ENCODE measurements at regions not wholly inside any gene's neighbourhood (a gene's known extent, or its start where the extent isn't known, plus 50 kb on each side); places are given as distances from the start of the nearest gene placed in this dataset.

DNA sequence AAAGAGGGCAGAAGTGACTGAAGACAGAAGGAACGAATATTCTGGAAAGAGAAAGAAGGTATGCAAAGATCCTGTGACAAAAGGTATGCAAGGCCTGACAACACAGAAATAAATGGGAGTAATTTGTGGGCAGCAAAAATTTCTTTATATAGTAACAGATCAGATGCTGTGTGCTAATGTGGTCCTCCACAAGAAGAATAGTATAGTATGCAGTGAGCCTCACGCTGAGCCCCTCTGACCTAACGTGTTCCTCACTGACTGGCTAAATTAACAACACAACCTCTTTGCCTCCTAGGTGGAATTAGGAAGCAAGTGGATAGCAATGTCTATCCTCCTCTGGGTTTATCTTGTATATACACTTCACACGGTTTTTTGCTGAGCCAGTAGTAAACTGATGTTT lies 143.1 kb upstream of the SESN3 start:
- no peaks in the 10 kb centered on the region for H3K36me3 ChIP-seq (ENCODE audit: control insufficient read depth, insufficient read depth, low read length)
- TF ChIP-seq, protein P1, sequence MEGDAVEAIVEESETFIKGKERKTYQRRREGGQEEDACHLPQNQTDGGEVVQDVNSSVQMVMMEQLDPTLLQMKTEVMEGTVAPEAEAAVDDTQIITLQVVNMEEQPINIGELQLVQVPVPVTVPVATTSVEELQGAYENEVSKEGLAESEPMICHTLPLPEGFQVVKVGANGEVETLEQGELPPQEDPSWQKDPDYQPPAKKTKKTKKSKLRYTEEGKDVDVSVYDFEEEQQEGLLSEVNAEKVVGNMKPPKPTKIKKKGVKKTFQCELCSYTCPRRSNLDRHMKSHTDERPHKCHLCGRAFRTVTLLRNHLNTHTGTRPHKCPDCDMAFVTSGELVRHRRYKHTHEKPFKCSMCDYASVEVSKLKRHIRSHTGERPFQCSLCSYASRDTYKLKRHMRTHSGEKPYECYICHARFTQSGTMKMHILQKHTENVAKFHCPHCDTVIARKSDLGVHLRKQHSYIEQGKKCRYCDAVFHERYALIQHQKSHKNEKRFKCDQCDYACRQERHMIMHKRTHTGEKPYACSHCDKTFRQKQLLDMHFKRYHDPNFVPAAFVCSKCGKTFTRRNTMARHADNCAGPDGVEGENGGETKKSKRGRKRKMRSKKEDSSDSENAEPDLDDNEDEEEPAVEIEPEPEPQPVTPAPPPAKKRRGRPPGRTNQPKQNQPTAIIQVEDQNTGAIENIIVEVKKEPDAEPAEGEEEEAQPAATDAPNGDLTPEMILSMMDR (IDR thresholded peaks at IDR 0.05; ENCODE audit: insufficient read depth, low read length, poor library complexity, severe bottlenecking) = no peak
- H3K4me3 ChIP-seq (replicated peaks; ENCODE audit: low read depth, low read length) = no peak overlapping the region
- no peaks in the 10 kb centered on the region; the same call in 1 of the 2 replicates for H3K27me3 ChIP-seq (replicated peaks; ENCODE audit: control insufficient read depth, insufficient read depth, low read length)
- no peak for DNase-seq (ENCODE audit: extremely low read depth, insufficient read length)

DNA sequence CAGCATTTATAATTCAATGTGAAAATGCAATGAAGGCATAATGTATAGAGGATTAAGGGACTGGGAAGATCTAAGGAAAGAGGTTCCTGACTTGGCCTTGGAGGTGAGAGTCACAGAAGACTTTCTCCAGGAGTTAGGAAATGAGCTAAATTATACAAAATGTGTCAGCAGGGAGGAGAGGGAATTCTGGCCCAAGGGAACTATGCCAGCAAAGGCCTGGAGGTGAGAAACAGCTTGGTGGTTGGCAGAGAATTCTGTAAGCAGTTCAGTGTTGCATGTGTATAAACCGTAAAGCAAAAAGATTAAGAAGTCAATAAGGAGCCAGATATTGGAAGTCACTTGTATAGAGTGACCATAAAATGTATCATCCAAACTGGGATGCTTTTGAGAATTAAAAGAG lies 142.2 kb upstream of the SESN3 start:
- TF ChIP-seq, protein P1 (IDR thresholded peaks at IDR 0.05; ENCODE audit: insufficient read depth, low read length, poor library complexity, severe bottlenecking) = no peak
- Histone ChIP-seq H3K4me3 (replicated peaks; ENCODE audit: low read depth, low read length) (no peak overlapping the region), H3K36me3 (ENCODE audit: control insufficient read depth, insufficient read depth, low read length) (no peaks in the 10 kb centered on the region), H3K27me3 (replicated peaks; ENCODE audit: control insufficient read depth, insufficient read depth, low read length) (no peaks in the 10 kb centered on the region; the same call in 1 of the 2 replicates)
- DNase-seq (ENCODE audit: extremely low read depth, insufficient read length) = no peak

DNA sequence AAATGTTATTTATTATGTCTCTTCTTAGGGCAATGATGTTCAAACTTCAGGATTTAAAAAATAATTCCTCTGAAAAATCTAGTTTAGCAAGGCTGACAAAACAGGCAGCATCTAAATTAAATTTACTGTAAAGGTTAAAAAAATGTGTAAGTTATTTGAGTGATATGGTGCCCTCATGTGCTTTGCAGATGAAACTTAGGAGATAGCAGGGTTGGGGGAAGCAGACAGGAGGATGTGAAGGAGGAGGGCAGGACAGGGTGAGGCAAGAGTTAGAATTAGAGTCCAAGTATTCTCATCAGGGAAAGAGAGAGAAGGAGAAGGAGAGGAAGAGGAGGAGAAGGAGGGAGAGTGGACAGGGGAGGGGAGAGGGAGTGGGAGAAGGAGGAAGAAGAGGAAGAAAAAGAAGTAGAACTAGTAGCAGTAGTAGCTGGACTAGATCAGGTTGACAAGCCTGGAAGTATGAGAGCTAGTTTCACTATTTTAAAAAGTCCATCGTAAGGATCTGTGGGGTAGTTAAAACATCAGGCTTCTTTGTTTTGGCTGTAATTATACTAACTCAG lies 141.2 kb upstream of the SESN3 start:
- Histone ChIP-seq H3K27me3 (replicated peaks; ENCODE audit: control insufficient read depth, insufficient read depth, low read length) (no peaks in the 10 kb centered on the region; the same call in 1 of the 2 replicates), H3K4me3 (replicated peaks; ENCODE audit: low read depth, low read length) (no peak overlapping the region), H3K36me3 (ENCODE audit: control insufficient read depth, insufficient read depth, low read length) (no peaks in the 10 kb centered on the region)
- TF ChIP-seq, protein P1 (IDR thresholded peaks at IDR 0.05; ENCODE audit: insufficient read depth, low read length, poor library complexity, severe bottlenecking) = no peak
- no peak for DNase-seq (ENCODE audit: extremely low read depth, insufficient read length)

DNA sequence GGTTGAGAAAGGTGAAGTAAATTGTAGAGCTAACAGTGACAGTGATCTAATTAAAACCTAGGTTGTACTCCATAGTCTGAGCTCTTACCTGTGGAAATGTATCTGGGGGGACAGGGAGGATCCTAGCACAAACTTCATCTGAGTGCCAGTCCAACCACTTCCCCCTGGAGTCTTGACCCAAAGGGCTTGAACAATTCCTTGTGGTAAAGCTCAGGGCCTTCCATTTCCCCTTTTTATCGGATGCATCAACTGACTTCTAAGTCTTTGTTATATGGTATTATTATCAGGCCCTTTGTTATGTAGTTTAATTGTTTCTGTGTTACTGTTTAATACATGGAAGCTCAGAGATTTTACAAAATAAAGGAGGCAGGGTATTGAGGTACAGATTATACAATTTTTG lies 140.2 kb upstream of the SESN3 start:
- H3K27me3 ChIP-seq (replicated peaks; ENCODE audit: control insufficient read depth, insufficient read depth, low read length) = no peaks in the 10 kb centered on the region; the same call in 1 of the 2 replicates
- TF ChIP-seq, protein P1 (IDR thresholded peaks at IDR 0.05; ENCODE audit: insufficient read depth, low read length, poor library complexity, severe bottlenecking) = no peak
- DNase-seq (ENCODE audit: extremely low read depth, insufficient read length) = no peak

DNA sequence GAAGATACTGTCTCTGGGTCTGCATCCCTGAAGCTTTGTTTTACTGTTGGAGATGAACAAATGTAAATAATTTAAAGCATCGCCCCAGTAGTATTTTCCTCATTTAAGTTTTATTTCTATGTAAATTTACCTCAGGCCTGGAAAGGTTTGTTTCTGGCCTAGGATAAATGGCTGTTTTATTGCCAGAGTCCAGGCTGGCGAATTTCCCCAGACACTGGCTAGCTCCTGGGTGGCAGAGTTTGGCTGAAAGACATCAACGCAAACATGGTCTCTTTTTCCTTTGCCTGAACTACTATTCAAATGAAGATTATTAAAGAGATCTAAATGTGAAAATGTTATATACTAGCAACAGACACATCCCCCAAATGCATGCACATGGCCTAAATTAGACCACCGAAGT lies 136.7 kb upstream of the SESN3 start:
- no peak for DNase-seq (ENCODE audit: extremely low read depth, insufficient read length)
- H3K36me3 ChIP-seq (ENCODE audit: control insufficient read depth, insufficient read depth, low read length) = no peaks in the 10 kb centered on the region
- H3K27me3 ChIP-seq (replicated peaks; ENCODE audit: control insufficient read depth, insufficient read depth, low read length) = no peaks in the 10 kb centered on the region
- TF ChIP-seq, protein P1 (IDR thresholded peaks at IDR 0.05; ENCODE audit: insufficient read depth, low read length, poor library complexity, severe bottlenecking) = no peak
- no peak overlapping the region for H3K4me3 ChIP-seq (replicated peaks; ENCODE audit: low read depth, low read length)

More for the DNA sequence above, 140.2 kb upstream of the SESN3 start:
- H3K36me3 ChIP-seq (ENCODE audit: control insufficient read depth, insufficient read depth, low read length) = no peaks in the 10 kb centered on the region
- no peak overlapping the region for H3K4me3 ChIP-seq (replicated peaks; ENCODE audit: low read depth, low read length)

DNA sequence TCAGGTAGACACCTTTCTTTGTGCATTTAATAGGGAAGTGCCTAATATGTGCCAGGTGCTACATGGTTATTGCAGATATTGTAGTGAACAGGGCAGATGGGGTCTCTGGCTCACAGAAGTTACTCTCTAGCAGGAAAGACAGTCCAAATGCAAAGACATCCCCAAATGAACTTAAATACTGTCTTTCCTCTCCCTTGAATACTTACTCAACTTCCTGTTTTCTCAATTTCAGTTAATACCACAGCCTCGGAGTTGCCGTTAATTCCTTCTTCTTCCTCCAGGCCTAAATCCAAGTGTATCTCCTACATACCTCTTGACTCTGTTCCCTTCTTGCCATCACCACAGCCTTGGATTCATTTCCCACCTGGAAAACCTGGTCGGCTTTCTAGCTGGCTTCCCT lies 134.3 kb upstream of the SESN3 start:
- DNase-seq (ENCODE audit: extremely low read depth, insufficient read length) = no peak
- no peaks in the 10 kb centered on the region for H3K27me3 ChIP-seq (replicated peaks; ENCODE audit: control insufficient read depth, insufficient read depth, low read length)
- H3K36me3 ChIP-seq (ENCODE audit: control insufficient read depth, insufficient read depth, low read length) = no peaks in the 10 kb centered on the region
- TF ChIP-seq, protein P1 (IDR thresholded peaks at IDR 0.05; ENCODE audit: insufficient read depth, low read length, poor library complexity, severe bottlenecking) = no peak
- no peak overlapping the region for H3K4me3 ChIP-seq (replicated peaks; ENCODE audit: low read depth, low read length)

Data from GM06990 (cell line).